LNCaP clone FGC (cell line): ENCODE measurements at regions not wholly inside any gene's neighbourhood (a gene's known extent, or its start where the extent isn't known, plus 50 kb on each side); places are given as distances from the start of the nearest gene placed in this dataset.
A peak's percentile ranks its signal among the peaks of the same experiment; 100 is the strongest.

ENCODE experiments used
- DNase-seq: peaks from one replicate; pipeline ENCODE4 v3.0.0-alpha.2; 2011; ENCODE audit warnings: low read depth
- H3K4me3 ChIP-seq: 2 replicates; pipeline ENCODE4 v1.5.1; 2011; ENCODE audit warnings: mild to moderate bottlenecking, low read depth, low read length, control low read depth
- TF ChIP-seq, protein P1 (sequence below): IDR thresholded peaks from 2 replicates; pipeline ENCODE4 v1.5.1; 2012; ENCODE audit warnings: mild to moderate bottlenecking; ENCODE audit not compliant: control insufficient read depth, insufficient read depth; ENCODE audit errors: extremely low read depth

- H3K4me3 ChIP-seq = no peak overlapping the region
- TF ChIP-seq, protein P1, sequence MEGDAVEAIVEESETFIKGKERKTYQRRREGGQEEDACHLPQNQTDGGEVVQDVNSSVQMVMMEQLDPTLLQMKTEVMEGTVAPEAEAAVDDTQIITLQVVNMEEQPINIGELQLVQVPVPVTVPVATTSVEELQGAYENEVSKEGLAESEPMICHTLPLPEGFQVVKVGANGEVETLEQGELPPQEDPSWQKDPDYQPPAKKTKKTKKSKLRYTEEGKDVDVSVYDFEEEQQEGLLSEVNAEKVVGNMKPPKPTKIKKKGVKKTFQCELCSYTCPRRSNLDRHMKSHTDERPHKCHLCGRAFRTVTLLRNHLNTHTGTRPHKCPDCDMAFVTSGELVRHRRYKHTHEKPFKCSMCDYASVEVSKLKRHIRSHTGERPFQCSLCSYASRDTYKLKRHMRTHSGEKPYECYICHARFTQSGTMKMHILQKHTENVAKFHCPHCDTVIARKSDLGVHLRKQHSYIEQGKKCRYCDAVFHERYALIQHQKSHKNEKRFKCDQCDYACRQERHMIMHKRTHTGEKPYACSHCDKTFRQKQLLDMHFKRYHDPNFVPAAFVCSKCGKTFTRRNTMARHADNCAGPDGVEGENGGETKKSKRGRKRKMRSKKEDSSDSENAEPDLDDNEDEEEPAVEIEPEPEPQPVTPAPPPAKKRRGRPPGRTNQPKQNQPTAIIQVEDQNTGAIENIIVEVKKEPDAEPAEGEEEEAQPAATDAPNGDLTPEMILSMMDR = peak; percentile 58
- no peak for DNase-seq
These were observed 51.1 kb upstream of the EED start for GRCh38 chr11:86193297-86194095.

DNA sequence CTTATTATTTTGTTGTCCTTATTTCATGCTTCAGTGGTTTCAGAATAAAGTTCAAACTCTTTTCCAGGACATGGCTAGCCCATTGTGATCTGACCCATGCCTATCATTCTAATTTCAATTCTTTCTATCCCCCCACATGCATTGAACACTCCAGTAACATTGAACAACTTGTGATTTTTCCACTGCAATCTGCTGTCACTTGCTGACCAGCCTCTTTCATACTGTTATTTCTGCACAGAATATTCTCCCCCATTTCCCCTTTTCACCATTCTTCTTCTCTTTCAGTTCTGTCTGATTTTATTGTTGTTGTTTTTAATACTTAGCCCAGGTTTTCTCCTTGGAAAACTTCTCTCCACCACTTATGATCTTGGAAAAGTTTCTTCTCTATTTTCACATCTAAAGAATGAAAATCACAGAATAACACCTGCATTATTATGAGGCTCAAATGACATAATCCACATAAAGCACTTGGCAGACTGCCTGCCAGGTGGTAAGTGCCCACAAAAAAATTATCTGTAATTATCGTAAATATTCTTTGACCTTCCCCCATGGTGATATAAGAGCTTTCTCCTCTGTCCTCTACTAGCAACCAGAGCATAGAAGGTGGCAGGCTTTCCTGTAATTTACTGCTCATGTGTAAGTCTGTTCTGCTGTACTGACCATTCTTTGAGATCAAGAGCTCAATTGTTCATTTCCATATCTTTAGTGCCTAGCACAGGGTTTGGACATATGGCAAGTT, 51.9 kb upstream of the EED start:
- DNase-seq = no peak
- TF ChIP-seq, protein P1 = no peak
- no peak overlapping the region for H3K4me3 ChIP-seq

DNA sequence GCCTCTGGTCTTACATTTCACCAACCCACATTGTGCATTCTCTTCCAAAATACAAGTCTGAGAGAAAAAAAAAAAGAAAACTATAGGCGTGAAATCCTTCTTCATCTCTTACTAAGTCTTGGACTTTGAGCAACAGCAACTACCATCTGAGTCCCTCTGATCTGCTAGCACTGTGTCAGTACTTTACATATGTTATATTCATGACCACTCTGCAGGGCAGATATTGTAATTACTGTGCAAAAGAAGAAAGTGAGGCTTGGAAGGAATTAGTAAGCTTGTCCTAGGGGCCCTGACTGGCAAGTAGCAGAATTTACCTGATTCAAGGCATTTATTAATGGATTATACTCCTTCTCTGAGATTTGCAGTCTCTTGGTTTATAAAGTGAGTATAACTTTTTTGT, 52.7 kb upstream of the EED start:
- TF ChIP-seq, protein P1 = no peak
- no peak overlapping the region for H3K4me3 ChIP-seq
- no peak for DNase-seq

GRCh38 chr11:86187027-86187426, 57.5 kb upstream of the EED start:
- H3K4me3 ChIP-seq = no peak overlapping the region
- no peak for DNase-seq
- TF ChIP-seq, protein P1 = no peak

DNA sequence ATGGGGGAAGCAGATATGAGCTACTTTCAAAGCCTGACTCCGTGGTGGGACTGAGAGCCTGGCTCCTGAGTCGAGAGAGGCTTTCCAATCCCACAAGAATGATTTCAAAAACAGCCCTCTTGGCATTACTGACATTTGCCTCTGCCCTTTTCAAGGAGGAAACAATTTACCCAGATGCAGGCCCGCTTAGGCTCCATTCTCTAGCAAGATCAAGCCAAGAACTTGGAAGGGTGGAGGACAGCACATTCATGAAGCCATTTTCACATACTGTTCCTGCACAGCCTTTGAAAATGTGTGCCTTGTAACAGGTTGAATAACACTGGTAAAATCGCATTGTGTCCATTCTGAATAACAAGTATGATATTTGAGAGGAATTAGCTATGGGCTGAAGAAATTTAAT, 58.2 kb upstream of the EED start:
- TF ChIP-seq, protein P1 = no peak
- no peak for DNase-seq
- no peak overlapping the region for H3K4me3 ChIP-seq

DNA sequence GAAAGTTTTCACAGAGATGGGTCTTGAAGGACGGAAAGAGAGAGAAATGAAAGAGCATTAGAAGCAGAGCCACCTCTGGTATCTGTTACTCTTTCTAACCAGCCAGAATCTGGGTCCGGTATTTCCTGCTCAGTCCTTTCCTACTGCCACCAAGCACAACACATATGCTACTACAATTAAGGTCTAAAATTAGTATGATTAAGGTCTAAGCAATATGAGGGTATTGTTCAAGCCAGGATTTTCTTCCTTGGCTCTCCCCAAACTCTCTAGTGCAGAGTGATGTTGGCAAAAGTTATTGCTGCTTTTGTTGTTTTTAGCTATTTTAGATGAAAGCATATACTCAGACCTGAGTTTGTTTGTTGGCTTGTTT, 59.2 kb upstream of the EED start:
- TF ChIP-seq, protein P1 = no peak
- no peak for DNase-seq

More for the DNA sequence above, 59.2 kb upstream of the EED start:
- no peak overlapping the region for H3K4me3 ChIP-seq
